ENCODE measurements at regions not wholly inside any gene's neighbourhood (a gene's known extent, or its start where the extent isn't known, plus 50 kb on each side); places are given as distances from the start of the nearest gene placed in this dataset.
"Not testable (repeated sequence)": the region's sequence is repeated elsewhere in the genome, so short reads cannot be mapped to it uniquely, and the experiment has no call there.

DNA sequence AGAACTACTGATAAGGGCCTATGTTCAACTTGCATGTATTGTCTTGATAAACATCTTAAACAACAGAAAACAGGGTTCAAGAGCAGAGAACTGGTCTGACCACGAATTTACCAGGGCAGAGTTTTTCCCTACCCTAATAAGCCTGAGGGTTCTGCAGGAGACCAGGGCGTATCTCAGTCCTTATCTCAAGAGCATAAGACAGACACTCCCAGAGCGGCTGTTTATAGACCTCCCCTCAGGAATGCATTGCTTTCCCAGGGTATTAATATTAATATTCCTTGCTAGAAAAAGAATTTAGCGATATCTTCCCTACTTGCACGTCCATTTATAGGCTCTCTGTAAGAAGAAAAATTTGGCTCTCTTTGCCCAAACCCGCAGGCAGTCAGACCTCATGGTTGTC lies 637.2 kb downstream of the EPM2A start:
- TF ChIP-seq, protein P1, sequence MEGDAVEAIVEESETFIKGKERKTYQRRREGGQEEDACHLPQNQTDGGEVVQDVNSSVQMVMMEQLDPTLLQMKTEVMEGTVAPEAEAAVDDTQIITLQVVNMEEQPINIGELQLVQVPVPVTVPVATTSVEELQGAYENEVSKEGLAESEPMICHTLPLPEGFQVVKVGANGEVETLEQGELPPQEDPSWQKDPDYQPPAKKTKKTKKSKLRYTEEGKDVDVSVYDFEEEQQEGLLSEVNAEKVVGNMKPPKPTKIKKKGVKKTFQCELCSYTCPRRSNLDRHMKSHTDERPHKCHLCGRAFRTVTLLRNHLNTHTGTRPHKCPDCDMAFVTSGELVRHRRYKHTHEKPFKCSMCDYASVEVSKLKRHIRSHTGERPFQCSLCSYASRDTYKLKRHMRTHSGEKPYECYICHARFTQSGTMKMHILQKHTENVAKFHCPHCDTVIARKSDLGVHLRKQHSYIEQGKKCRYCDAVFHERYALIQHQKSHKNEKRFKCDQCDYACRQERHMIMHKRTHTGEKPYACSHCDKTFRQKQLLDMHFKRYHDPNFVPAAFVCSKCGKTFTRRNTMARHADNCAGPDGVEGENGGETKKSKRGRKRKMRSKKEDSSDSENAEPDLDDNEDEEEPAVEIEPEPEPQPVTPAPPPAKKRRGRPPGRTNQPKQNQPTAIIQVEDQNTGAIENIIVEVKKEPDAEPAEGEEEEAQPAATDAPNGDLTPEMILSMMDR (IDR thresholded peaks at IDR 0.05): not testable (repeated sequence)
- TF ChIP-seq POLR2A (IDR thresholded peaks at IDR 0.05): not testable (repeated sequence)

Data from upper lobe of left lung (tissue), 4 donors.